ENCODE measurements at regions not wholly inside any gene's neighbourhood (a gene's known extent, or its start where the extent isn't known, plus 50 kb on each side); places are given as distances from the start of the nearest gene placed in this dataset.

DNA sequence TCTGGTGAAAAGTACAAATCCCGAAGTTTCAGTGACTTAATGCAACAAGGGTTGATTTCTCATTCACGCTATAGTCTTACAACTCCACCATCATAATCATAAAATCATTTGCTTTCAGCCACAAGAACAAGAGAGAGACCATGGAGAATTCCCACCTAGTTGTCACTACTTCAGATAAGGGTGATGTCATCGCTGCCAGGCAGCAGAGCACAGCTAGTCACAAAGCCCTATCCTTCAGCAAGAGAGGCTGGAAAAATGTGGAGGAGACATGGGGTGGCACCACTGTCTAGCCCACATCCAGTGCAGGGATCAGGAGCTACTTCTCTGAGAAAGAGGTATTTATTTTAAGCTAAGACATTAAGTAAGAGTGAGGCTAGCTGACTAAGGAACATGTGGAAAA, 356.1 kb downstream of the YTHDC2 start:
- 4% methylated on average over 3 of the region's 3 CpGs for WGBS (ENCODE audit: insufficient coverage, low coverage, missing lambda C conversion rate)
- CTCF ChIA-PET (ENCODE audit: low intra/inter-chr PET ratio) = no interaction called here
- Histone ChIP-seq H3K4me1 (replicated peaks in 1 of 2; ENCODE audit: control insufficient read depth in 2 of 2, insufficient read depth in 2 of 2, low read length in 2 of 2) (no peaks in the 10 kb centered on the region), H4K20me1 (replicated peaks; ENCODE audit: control insufficient read depth, insufficient read depth, low read length) (no peaks in the 10 kb centered on the region), H3K36me3 (ENCODE audit: control insufficient read depth, insufficient read depth, low read length) (no peaks in the 10 kb centered on the region), H3K27ac (ENCODE audit: extremely low read depth, low read depth, low read length) (no peak overlapping the region), H3K9me3 (replicated peaks; ENCODE audit: control insufficient read depth, insufficient read depth, low read depth, low read length) (no peaks in the 10 kb centered on the region), H2AFZ (ENCODE audit: low read depth, low read length) (no peak overlapping the region), H3K4me3 (no peak overlapping the region), H3K27me3 (ENCODE audit: control insufficient read depth in 2 of 2, insufficient read depth in 2 of 2, low read length in 2 of 2) (no peaks in the 10 kb centered on the region), H3K9me1 (ENCODE audit: control insufficient read depth, insufficient read depth, low read length) (no peaks in the 10 kb centered on the region), H3K9ac (ENCODE audit: insufficient read depth in 1 of 2, low read depth in 2 of 2, low read length in 2 of 2) (no peak overlapping the region), H3K4me2 (ENCODE audit: insufficient read depth, low read length) (no peak overlapping the region), H3K79me2 (ENCODE audit: control insufficient read depth, insufficient read depth, low read length) (no peaks in the 10 kb centered on the region)
- no peak for ATAC-seq
- POLR2A ChIA-PET = no interaction called here
- no TSS peak for BruUV-seq (replicated peaks)
- TF ChIP-seq CCNT2 (IDR thresholded peaks at IDR 0.05; ENCODE audit: borderline replicate concordance, extremely low read depth, insufficient read length, low read depth, low read length) = no peak
- no peak for TF ChIP-seq SRSF1 (IDR thresholded peaks at IDR 0.05; ENCODE audit: low read depth, low read length)
- TF ChIP-seq FOXK2 (conservative IDR thresholded peaks at IDR 0.05 in 1 of 2, IDR thresholded peaks at IDR 0.05 in 1 of 2; ENCODE audit: low read depth in 2 of 2) = no peak
- TF ChIP-seq JUNB (CRISPR knock-in tag; conservative IDR thresholded peaks at IDR 0.05) = no peak
- TF ChIP-seq TEAD4 (IDR thresholded peaks at IDR 0.05; ENCODE audit: low read length) = no peak
- TF ChIP-seq TEAD4 (CRISPR knock-in tag; IDR thresholded peaks at IDR 0.05; ENCODE audit: borderline replicate concordance) = no peak
- no peak for TF ChIP-seq ZNF707 (CRISPR knock-in tag; conservative IDR thresholded peaks at IDR 0.05)
- TF ChIP-seq HSF4 (CRISPR knock-in tag; IDR thresholded peaks at IDR 0.05; ENCODE audit: borderline replicate concordance) = no peak
- TF ChIP-seq, protein P1, sequence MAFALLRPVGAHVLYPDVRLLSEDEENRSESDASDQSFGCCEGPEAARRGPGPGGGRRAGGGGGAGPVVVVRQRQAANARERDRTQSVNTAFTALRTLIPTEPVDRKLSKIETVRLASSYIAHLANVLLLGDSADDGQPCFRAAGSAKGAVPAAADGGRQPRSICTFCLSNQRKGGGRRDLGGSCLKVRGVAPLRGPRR (CRISPR knock-in tag; IDR thresholded peaks at IDR 0.05) = no peak
- TF ChIP-seq MTA3 (IDR thresholded peaks at IDR 0.05; ENCODE audit: borderline replicate concordance) = no peak
- TF ChIP-seq, protein P2, sequence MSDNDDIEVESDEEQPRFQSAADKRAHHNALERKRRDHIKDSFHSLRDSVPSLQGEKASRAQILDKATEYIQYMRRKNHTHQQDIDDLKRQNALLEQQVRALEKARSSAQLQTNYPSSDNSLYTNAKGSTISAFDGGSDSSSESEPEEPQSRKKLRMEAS (CRISPR knock-in tag; IDR thresholded peaks at IDR 0.05) = no peak
- no peak for TF ChIP-seq SREBF1 (IDR thresholded peaks at IDR 0.05; ENCODE audit: borderline replicate concordance, low read depth, low read length)
- no peak for TF ChIP-seq ZC3H8 (IDR thresholded peaks at IDR 0.05)
- TF ChIP-seq RBM25 (IDR thresholded peaks at IDR 0.05; ENCODE audit: low read depth, low read length, severe bottlenecking) = no peak
- TF ChIP-seq DIDO1 (tag; IDR thresholded peaks at IDR 0.05; ENCODE audit: low read depth) = no peak
- no peak for TF ChIP-seq ZFX (CRISPR knock-in tag; IDR thresholded peaks at IDR 0.05)
- TF ChIP-seq GABPA (tag; conservative IDR thresholded peaks at IDR 0.05; ENCODE audit: low read depth) = no peak
- TF ChIP-seq ZNF785 (CRISPR knock-in tag; IDR thresholded peaks at IDR 0.05) = no peak
- TF ChIP-seq CBFA2T2 (conservative IDR thresholded peaks at IDR 0.05) = no peak
- no peak for TF ChIP-seq SIRT6 (IDR thresholded peaks at IDR 0.05; ENCODE audit: low read depth, low read length)
- intact Hi-C loops (cut with micrococcal nuclease) = no loop called here
- no peak for FAIRE-seq
- in situ Hi-C loops (cut with MboI) = no loop called here
- DNase-seq (ENCODE audit: extremely low read depth in 1 of 4, low spot score in 3 of 4) = no peak
